ENCODE measurements at regions not wholly inside any gene's neighbourhood (a gene's known extent, or its start where the extent isn't known, plus 50 kb on each side); places are given as distances from the start of the nearest gene placed in this dataset.

DNA sequence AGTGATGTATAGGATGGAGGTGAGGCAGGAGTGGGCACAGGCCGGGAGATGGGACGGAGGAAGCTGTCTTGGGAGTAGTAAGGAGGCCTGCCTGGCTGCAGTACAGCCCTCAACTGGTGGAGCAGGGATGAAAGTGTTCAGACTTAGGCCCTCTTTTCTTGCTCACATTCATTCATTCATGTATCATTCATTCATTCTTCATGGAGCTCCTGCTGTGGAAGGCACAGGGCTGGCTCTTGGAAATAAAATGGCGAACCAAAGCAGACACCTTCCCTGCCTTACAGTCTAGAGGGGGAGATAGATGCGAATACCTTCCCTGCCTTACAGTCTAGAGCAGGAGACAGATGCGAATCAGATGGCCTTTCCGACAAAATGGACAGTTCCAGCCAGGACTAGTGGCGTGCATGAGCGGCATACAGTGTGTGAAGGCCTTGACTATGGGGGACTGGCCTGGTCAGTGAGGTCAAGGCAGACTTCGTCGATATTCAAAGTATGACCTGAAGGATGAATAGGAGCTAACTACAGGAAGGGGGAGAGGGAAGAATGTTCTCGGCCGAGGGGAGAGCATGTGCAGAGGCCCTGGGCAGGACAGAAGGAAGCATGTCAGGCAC lies 143.2 kb upstream of the TLE3 start:
- TF ChIP-seq, protein P1, sequence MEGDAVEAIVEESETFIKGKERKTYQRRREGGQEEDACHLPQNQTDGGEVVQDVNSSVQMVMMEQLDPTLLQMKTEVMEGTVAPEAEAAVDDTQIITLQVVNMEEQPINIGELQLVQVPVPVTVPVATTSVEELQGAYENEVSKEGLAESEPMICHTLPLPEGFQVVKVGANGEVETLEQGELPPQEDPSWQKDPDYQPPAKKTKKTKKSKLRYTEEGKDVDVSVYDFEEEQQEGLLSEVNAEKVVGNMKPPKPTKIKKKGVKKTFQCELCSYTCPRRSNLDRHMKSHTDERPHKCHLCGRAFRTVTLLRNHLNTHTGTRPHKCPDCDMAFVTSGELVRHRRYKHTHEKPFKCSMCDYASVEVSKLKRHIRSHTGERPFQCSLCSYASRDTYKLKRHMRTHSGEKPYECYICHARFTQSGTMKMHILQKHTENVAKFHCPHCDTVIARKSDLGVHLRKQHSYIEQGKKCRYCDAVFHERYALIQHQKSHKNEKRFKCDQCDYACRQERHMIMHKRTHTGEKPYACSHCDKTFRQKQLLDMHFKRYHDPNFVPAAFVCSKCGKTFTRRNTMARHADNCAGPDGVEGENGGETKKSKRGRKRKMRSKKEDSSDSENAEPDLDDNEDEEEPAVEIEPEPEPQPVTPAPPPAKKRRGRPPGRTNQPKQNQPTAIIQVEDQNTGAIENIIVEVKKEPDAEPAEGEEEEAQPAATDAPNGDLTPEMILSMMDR (IDR thresholded peaks at IDR 0.05; ENCODE audit: low read depth, low read length) = no peak
- POLR2A ChIA-PET = no interaction called here
- Histone ChIP-seq H3K4me3 (ENCODE audit: low read depth, low read length) (no peak overlapping the region), H3K27ac (ENCODE audit: low read depth, low read length) (no peak overlapping the region), H3K27me3 (ENCODE audit: control insufficient read depth, insufficient read depth, low read length) (peaks cover 16% of the 10 kb centered on the region), H3K9me3 (ENCODE audit: control insufficient read depth, insufficient read depth, low read length) (no peaks in the 10 kb centered on the region)
- CTCF ChIA-PET = interaction anchor here (0.6 kb wide), 1 partner anchor 1857 kb away, joined by 3 read pairs; no protein-coding TSS in a partner anchor
- no peak for DNase-seq (ENCODE audit: low read depth, low spot score)

DNA sequence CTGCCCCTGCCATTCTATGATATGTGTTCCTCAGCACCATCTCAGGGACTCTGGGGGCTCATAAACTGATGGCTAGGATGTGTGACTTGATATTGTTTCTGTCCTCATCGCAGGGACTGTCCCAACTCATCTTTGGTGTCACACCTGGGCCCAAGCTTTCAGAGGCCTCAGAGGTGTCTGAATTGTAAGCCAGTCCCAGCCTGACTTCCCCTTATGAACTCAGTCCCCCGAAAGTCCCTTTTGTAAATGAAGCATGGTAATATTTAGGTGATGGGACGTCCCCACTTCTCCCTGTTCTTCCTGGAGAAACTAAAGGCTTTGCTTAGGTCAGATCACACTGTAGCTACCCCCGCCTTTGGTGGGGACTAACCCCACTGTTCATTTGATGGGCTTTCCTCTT lies 142.4 kb upstream of the TLE3 start:
- DNase-seq (ENCODE audit: low read depth, low spot score) = no peak
- Histone ChIP-seq H3K27me3 (ENCODE audit: control insufficient read depth, insufficient read depth, low read length) (peaks cover 16% of the 10 kb centered on the region), H3K4me3 (ENCODE audit: low read depth, low read length) (no peak overlapping the region), H3K27ac (ENCODE audit: low read depth, low read length) (no peak overlapping the region), H3K9me3 (ENCODE audit: control insufficient read depth, insufficient read depth, low read length) (no peaks in the 10 kb centered on the region)
- CTCF ChIA-PET = interaction anchor here (0.6 kb wide), 1 partner anchor 1856 kb away, joined by 3 read pairs; no protein-coding TSS in a partner anchor
- POLR2A ChIA-PET = no interaction called here
- TF ChIP-seq, protein P1 (IDR thresholded peaks at IDR 0.05; ENCODE audit: low read depth, low read length) = no peak

DNA sequence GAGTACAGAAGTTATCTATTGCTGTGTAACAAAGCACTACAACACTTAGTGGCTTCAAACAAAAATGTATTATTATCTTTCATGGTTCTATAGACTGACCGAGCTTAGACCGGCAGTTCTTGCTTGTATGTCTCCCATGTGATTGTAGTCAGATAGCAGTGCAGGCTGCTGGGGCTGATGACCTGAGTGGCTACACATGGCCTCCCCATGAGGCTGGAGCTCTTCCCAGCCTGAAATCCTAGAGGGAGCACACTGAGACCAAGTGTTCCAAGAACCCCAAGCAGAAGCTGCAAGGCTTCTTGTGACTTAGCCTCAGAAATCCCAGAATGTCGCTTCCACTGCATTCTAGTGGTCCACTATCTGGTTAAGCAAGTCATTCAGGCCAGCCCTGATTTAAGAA lies 141.2 kb upstream of the TLE3 start:
- POLR2A ChIA-PET = no interaction called here
- H3K4me3 ChIP-seq (ENCODE audit: low read depth, low read length) = no peak overlapping the region

DNA sequence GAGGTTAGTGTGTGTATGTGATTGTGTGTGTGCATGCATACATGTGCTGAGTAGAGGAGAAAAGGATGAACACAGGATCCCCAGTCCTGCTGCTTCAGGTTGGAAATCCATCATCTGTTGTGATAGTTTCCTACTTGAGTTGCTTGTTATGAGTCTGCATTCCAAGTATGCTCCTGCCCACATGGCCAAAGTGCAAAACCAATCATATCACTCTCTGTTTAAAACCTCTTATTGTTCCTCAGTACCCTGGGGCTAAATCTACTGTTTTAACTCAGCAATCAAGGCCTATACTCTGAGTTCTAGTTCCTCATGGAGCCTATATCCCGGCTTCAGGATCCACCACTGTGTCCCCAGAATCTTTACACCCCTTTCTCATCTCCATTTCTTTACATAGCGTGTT lies 139.9 kb upstream of the TLE3 start:
- peaks cover 16% of the 10 kb centered on the region for H3K27me3 ChIP-seq (ENCODE audit: control insufficient read depth, insufficient read depth, low read length)
- ChIA-PET CTCF (no interaction called here), POLR2A (no interaction called here)
- TF ChIP-seq, protein P1 (IDR thresholded peaks at IDR 0.05; ENCODE audit: low read depth, low read length) = no peak
- no peak overlapping the region for H3K4me3 ChIP-seq (ENCODE audit: low read depth, low read length)
- H3K9me3 ChIP-seq (ENCODE audit: control insufficient read depth, insufficient read depth, low read length) = no peaks in the 10 kb centered on the region
- H3K27ac ChIP-seq (ENCODE audit: low read depth, low read length) = no peak overlapping the region
- no peak for DNase-seq (ENCODE audit: low read depth, low spot score)

More for the DNA sequence above, 141.2 kb upstream of the TLE3 start:
- H3K27ac ChIP-seq (ENCODE audit: low read depth, low read length) = no peak overlapping the region
- no peak for DNase-seq (ENCODE audit: low read depth, low spot score)
- TF ChIP-seq, protein P1 (IDR thresholded peaks at IDR 0.05; ENCODE audit: low read depth, low read length) = no peak
- CTCF ChIA-PET = no interaction called here
- H3K9me3 ChIP-seq (ENCODE audit: control insufficient read depth, insufficient read depth, low read length) = no peaks in the 10 kb centered on the region
- peaks cover 16% of the 10 kb centered on the region for H3K27me3 ChIP-seq (ENCODE audit: control insufficient read depth, insufficient read depth, low read length)

DNA sequence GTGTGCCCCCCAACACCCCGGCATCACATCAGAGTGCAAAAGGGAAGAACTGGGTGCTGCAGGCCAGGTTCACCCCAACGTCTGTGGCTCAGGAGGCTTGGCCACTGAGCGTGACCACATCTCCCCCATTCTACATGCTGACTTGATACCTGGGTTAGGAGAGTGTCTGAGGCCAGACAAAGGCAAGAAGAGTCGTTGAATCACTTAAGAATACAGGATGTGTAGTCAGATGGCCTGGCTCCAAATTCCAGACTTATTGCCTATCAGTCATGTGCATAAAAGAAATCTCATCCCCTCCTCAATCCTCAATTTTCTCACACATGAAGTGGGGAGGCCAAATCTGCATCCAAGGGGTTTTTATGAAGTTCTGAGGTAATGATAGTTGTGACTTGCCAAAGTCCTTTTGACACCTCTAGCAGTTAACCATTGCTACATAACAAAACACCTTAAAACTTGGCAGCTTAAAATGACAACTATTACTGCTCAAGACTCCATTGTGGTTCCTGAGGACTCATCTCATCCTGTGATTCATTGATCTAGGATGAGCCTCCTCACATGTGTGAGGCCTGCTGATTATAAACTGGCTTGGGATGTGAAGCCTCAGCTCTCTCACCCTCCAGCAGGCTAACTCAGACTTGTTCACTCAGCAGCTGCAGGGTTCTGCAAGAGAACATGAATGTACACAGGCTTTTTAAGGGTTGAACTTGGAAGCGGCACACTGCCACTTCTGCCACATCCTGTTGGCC lies 138.8 kb upstream of the TLE3 start:
- TF ChIP-seq, protein P1 (IDR thresholded peaks at IDR 0.05; ENCODE audit: low read depth, low read length) = no peak
- POLR2A ChIA-PET = interaction anchor here (0.6 kb wide), 1 partner anchor 1221 kb away, joined by 5 read pairs; no protein-coding TSS in a partner anchor
- CTCF ChIA-PET = no interaction called here
- no peak overlapping the region for H3K27ac ChIP-seq (ENCODE audit: low read depth, low read length)
- H3K27me3 ChIP-seq (ENCODE audit: control insufficient read depth, insufficient read depth, low read length) = peaks cover 12% of the 10 kb centered on the region
- H3K4me3 ChIP-seq (ENCODE audit: low read depth, low read length) = no peak overlapping the region
- peak; percentile 30 for DNase-seq (ENCODE audit: low read depth, low spot score)
- H3K9me3 ChIP-seq (ENCODE audit: control insufficient read depth, insufficient read depth, low read length) = no peaks in the 10 kb centered on the region

All from AG04450 (cell line).